CD8-positive, alpha-beta memory T cell (primary cell): ENCODE measurements at regions not wholly inside any gene's neighbourhood (a gene's known extent, or its start where the extent isn't known, plus 50 kb on each side); places are given as distances from the start of the nearest gene placed in this dataset.
A peak's percentile ranks its signal among the peaks of the same experiment; 100 is the strongest.

Source experiments
- CTCF ChIA-PET: fragments of 350-600 bp; sonication (Branson Sonifier 250); formaldehyde crosslinking; loops from one replicate; lab custom pipeline; 2021; ENCODE audit warnings: antibody characterized with exemption; lab: Charles Lee
- POLR2A ChIA-PET: fragments of 350-600 bp; sonication (Branson Sonifier 250); formaldehyde crosslinking; loops from one replicate; lab custom pipeline; 2021; ENCODE audit warnings: antibody characterized with exemption; lab: Charles Lee
- DNase-seq, 5 donors: peaks; one replicate each; pipeline versions ENCODE4 v3.0.0 to v3.0.0-alpha.2; 2020 to 2022; ENCODE audit warnings: mixed read lengths in 1 of 5
- H3K27ac ChIP-seq: one replicate; pipeline ENCODE4 v1.7.0; 2013; ENCODE audit warnings: low read depth, mild to moderate bottlenecking, low read length, moderate library complexity
- H3K27me3 ChIP-seq: 2 replicates; pipeline ENCODE4 v1.7.0; 2013; ENCODE audit warnings: low read length, mild to moderate bottlenecking; ENCODE audit not compliant: insufficient read depth, poor library complexity, severe bottlenecking
- H3K36me3 ChIP-seq: 2 replicates; pipeline ENCODE4 v1.7.0; 2013; ENCODE audit warnings: mild to moderate bottlenecking, low read length, moderate library complexity; ENCODE audit not compliant: insufficient read depth
- H3K4me1 ChIP-seq: 2 replicates; pipeline ENCODE4 v1.7.0; 2013; ENCODE audit warnings: mild to moderate bottlenecking, low read length, moderate library complexity; ENCODE audit not compliant: insufficient read depth
- H3K4me3 ChIP-seq: 2 replicates; pipeline ENCODE4 v1.7.0; 2013; ENCODE audit warnings: mild to moderate bottlenecking, low read length
- H3K9me3 ChIP-seq: 2 replicates; pipeline ENCODE4 v1.7.0; 2013; ENCODE audit warnings: mild to moderate bottlenecking, low read length
- H3K27ac Mint-ChIP-seq, 8 donors: one replicate each; pipeline ENCODE4 v1.8.0; 2020 to 2021; ENCODE audit warnings: mixed read lengths in 8 of 8, mild to moderate bottlenecking in 6 of 8, inconsistent platforms in 3 of 8, moderate library complexity in 3 of 8
- H3K27me3 Mint-ChIP-seq, 2 donors: one replicate each; pipeline ENCODE4 v1.8.0; 2020 to 2021; ENCODE audit warnings: mixed read lengths in 2 of 2, mild to moderate bottlenecking in 1 of 2, moderate library complexity in 1 of 2
- H3K36me3 Mint-ChIP-seq, 3 donors: one replicate each; pipeline ENCODE4 v1.8.0; 2020 to 2021; ENCODE audit warnings: mixed read lengths in 3 of 3, inconsistent platforms in 1 of 3, mild to moderate bottlenecking in 1 of 3
- H3K4me1 Mint-ChIP-seq, 3 donors: one replicate each; pipeline ENCODE4 v1.8.0; 2020 to 2021; ENCODE audit warnings: mixed read lengths in 3 of 3, inconsistent platforms in 1 of 3, mild to moderate bottlenecking in 1 of 3
- H3K4me3 Mint-ChIP-seq, 7 donors: one replicate each; pipeline ENCODE4 v1.8.0; 2020 to 2021; ENCODE audit warnings: mixed read lengths in 7 of 7, mild to moderate bottlenecking in 6 of 7, moderate library complexity in 4 of 7, inconsistent platforms in 2 of 7
- H3K9me3 Mint-ChIP-seq, 5 donors: one replicate each; pipeline ENCODE4 v1.8.0; 2020 to 2022; ENCODE audit warnings: mixed read lengths in 5 of 5, mild to moderate bottlenecking in 3 of 5, moderate library complexity in 2 of 5, inconsistent platforms in 1 of 5

DNA sequence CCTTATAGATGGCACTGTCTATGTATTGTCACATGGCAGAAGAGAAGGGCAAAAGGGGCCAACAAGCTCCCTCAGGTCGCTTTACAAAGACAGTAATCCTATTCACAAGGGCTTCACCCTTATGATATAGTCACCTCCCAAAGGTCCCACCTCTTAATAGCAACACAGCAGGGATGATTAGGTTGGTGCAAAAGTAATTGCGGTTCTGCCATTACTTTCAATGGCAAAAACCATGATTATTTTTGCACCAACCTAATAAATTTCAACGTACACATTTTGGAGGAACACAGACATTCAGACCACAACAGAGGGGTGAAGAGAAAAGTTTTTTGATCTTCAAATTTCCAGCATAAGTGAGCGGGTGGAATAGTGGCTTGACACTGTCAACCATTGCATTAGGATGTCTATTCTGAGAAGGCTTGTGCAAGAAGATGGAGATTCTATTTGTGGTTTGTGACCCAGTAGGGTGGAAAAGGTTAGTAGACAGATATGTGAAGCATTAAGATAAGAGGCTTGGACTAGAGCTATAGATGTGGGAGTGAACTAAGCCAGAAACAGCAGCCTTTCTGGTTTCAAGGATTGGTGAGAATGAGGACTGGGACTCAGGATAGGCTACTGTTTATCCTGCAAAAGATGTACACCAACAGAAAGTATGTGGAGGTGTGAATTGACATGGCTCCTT is 75.5 kb upstream of the CPSF6 start:
- H3K4me3 Mint-ChIP-seq = no peak overlapping the region
- peaks cover 0 to 1% of the 10 kb centered on the region in 2 donors for H3K27me3 Mint-ChIP-seq
- Histone ChIP-seq H3K27ac (no peak overlapping the region), H3K27me3 (no peaks in the 10 kb centered on the region), H3K36me3 (no peaks in the 10 kb centered on the region), H3K4me3 (no peak overlapping the region), H3K9me3 (no peaks in the 10 kb centered on the region), H3K4me1 (no peaks in the 10 kb centered on the region)
- POLR2A ChIA-PET = no interaction called here
- H3K4me1 Mint-ChIP-seq = peaks cover 4 to 7% (median 6%) of the 10 kb centered on the region in 3 donors
- no peaks in the 10 kb centered on the region for H3K9me3 Mint-ChIP-seq
- no peaks in the 10 kb centered on the region for H3K36me3 Mint-ChIP-seq
- CTCF ChIA-PET = no interaction called here
- DNase-seq = no peak
- no peak overlapping the region for H3K27ac Mint-ChIP-seq

- Histone ChIP-seq H3K36me3 (no peaks in the 10 kb centered on the region), H3K4me3 (no peak overlapping the region), H3K27me3 (no peaks in the 10 kb centered on the region), H3K9me3 (no peaks in the 10 kb centered on the region), H3K27ac (no peak overlapping the region), H3K4me1 (no peaks in the 10 kb centered on the region)
- Mint-ChIP-seq H3K27ac (no peak overlapping the region), H3K4me1 (no peaks in the 10 kb centered on the region), H3K9me3 (no peaks in the 10 kb centered on the region), H3K4me3 (no peak overlapping the region), H3K27me3 (no peaks in the 10 kb centered on the region), H3K36me3 (no peaks in the 10 kb centered on the region)
- ChIA-PET POLR2A (interaction anchor here (0.6 kb wide), 1 partner anchor 1086 kb away, joined by 6 read pairs; no protein-coding TSS in a partner anchor), CTCF (interaction anchor here (1.9 kb wide), 1 partner anchor 11 kb away, joined by 7 read pairs; no protein-coding TSS in a partner anchor)
- no peak for DNase-seq
Observed at GRCh38 chr12:69167648-69168165, 71.7 kb upstream of the CPSF6 start.

- H3K4me1 ChIP-seq = no peaks in the 10 kb centered on the region
- no peaks in the 10 kb centered on the region for H3K36me3 ChIP-seq
- Mint-ChIP-seq H3K36me3 (no peaks in the 10 kb centered on the region), H3K27me3 (no peaks in the 10 kb centered on the region), H3K27ac (no peak overlapping the region), H3K4me3 (no peak overlapping the region), H3K4me1 (no peaks in the 10 kb centered on the region), H3K9me3 (no peaks in the 10 kb centered on the region)
- no peak overlapping the region for H3K4me3 ChIP-seq
- H3K27ac ChIP-seq = no peak overlapping the region
- CTCF ChIA-PET = no interaction called here
- H3K9me3 ChIP-seq = no peaks in the 10 kb centered on the region
- no peak for DNase-seq
- POLR2A ChIA-PET = no interaction called here
- no peaks in the 10 kb centered on the region for H3K27me3 ChIP-seq
Observed at GRCh38 chr12:69168363-69168762, 71.0 kb upstream of the CPSF6 start.

- Histone ChIP-seq H3K9me3 (no peaks in the 10 kb centered on the region), H3K27ac (no peak overlapping the region), H3K4me3 (no peak overlapping the region), H3K36me3 (no peaks in the 10 kb centered on the region), H3K4me1 (no peaks in the 10 kb centered on the region), H3K27me3 (no peaks in the 10 kb centered on the region)
- no peak for DNase-seq
- Mint-ChIP-seq H3K27me3 (no peaks in the 10 kb centered on the region), H3K36me3 (no peaks in the 10 kb centered on the region), H3K4me3 (no peak overlapping the region), H3K9me3 (no peaks in the 10 kb centered on the region), H3K4me1 (no peaks in the 10 kb centered on the region), H3K27ac (no peak overlapping the region)
- ChIA-PET POLR2A (no interaction called here), CTCF (no interaction called here)
Observed at GRCh38 chr12:69168828-69169227, 70.5 kb upstream of the CPSF6 start.

DNA sequence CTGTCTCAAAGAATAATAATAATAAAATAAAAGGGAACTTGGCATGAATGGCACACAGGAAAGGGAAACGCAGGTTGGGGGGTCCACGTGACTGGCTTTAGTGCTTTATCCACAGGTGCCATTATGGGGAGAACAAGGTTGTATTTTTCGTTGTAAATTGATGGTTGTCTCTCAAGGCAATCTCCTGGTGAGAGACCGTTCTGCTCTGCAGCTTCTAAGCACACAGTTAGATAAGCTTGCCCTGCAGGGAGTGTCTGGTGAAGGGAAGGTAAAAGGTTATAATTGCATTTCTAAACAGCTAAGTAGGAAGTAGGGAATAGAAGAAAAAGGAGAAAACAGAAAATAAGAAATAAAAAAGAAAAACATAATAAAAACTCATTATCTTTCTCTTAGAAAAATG is 69.1 kb upstream of the CPSF6 start:
- no peaks in the 10 kb centered on the region for H3K4me1 ChIP-seq
- H3K27me3 ChIP-seq = no peaks in the 10 kb centered on the region
- H3K27ac ChIP-seq = no peak overlapping the region
- Mint-ChIP-seq H3K27me3 (peaks cover 0 to 3% of the 10 kb centered on the region in 2 donors), H3K4me1 (no peaks in the 10 kb centered on the region), H3K9me3 (no peaks in the 10 kb centered on the region), H3K27ac (peak overlapping the region in 1 of 8 donors; percentile 86), H3K36me3 (peaks cover 0 to 3% (median 2%) of the 10 kb centered on the region in 3 donors), H3K4me3 (no peak overlapping the region)
- no peaks in the 10 kb centered on the region for H3K36me3 ChIP-seq
- CTCF ChIA-PET = interaction anchor here (1.0 to 1.7 kb wide), 2 partner anchors 13 to 15 kb away, joined by 3 to 9 read pairs; no protein-coding TSS in a partner anchor
- no peaks in the 10 kb centered on the region for H3K9me3 ChIP-seq
- no peak overlapping the region for H3K4me3 ChIP-seq
- POLR2A ChIA-PET = no interaction called here
- DNase-seq = no peak

DNA sequence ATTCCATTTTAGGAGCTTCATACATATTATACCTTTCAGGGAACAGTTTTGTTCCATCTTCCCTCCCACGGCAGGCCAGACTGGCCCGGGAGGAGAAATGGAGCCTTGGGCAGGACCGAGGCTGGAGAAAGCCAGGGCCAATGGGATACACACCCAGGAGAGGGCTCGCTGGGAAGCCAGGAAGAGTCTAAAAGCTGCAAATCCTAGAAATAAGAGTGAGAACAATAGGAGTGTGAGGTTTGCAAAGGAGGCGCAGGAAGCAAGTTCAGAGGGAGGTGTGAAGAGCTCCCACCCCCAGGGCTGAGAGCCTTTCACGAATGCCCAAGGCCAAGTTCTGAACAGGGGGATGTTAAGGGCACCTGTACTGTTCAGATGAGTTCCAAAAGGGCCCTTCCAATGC is 67.5 kb upstream of the CPSF6 start:
- no peak overlapping the region for H3K27ac ChIP-seq
- POLR2A ChIA-PET = no interaction called here
- no peaks in the 10 kb centered on the region for H3K4me1 Mint-ChIP-seq
- H3K4me3 Mint-ChIP-seq = no peak overlapping the region
- no peak for DNase-seq
- H3K4me1 ChIP-seq = no peaks in the 10 kb centered on the region
- H3K9me3 Mint-ChIP-seq = peaks cover 0 to 1% (median 0%) of the 10 kb centered on the region in 5 donors
- no peaks in the 10 kb centered on the region for H3K9me3 ChIP-seq
- no peaks in the 10 kb centered on the region for H3K36me3 ChIP-seq
- no peaks in the 10 kb centered on the region for H3K27me3 ChIP-seq
- no peak overlapping the region for H3K4me3 ChIP-seq
- CTCF ChIA-PET = interaction anchor here (1.7 kb wide), 1 partner anchor 15 kb away, joined by 9 read pairs; no protein-coding TSS in a partner anchor
- peaks cover 0 to 3% of the 10 kb centered on the region in 2 donors for H3K27me3 Mint-ChIP-seq
- H3K27ac Mint-ChIP-seq = no peak overlapping the region
- peaks cover 0 to 8% (median 2%) of the 10 kb centered on the region in 3 donors for H3K36me3 Mint-ChIP-seq

- DNase-seq = no peak
- H3K36me3 ChIP-seq = no peaks in the 10 kb centered on the region
- no peaks in the 10 kb centered on the region for H3K4me1 ChIP-seq
- H3K9me3 ChIP-seq = no peaks in the 10 kb centered on the region
- H3K36me3 Mint-ChIP-seq = peaks cover 0 to 8% (median 2%) of the 10 kb centered on the region in 3 donors
- no peaks in the 10 kb centered on the region for H3K27me3 ChIP-seq
- peak overlapping the region in 1 of 8 donors; percentile 3 for H3K27ac Mint-ChIP-seq
- ChIA-PET CTCF (interaction anchor here (0.6 to 1.6 kb wide), 2 partner anchors 16 to 18 kb away, joined by 3 to 4 read pairs; no protein-coding TSS in a partner anchor), POLR2A (no interaction called here)
- H3K4me3 ChIP-seq = no peak overlapping the region
- H3K27ac ChIP-seq = no peak overlapping the region
- H3K4me3 Mint-ChIP-seq = no peak overlapping the region
- H3K9me3 Mint-ChIP-seq = peaks cover 0 to 1% (median 0%) of the 10 kb centered on the region in 5 donors
- H3K27me3 Mint-ChIP-seq = peaks cover 0 to 3% of the 10 kb centered on the region in 2 donors
- no peaks in the 10 kb centered on the region for H3K4me1 Mint-ChIP-seq
Observed at GRCh38 chr12:69172491-69172890, 66.9 kb upstream of the CPSF6 start.

DNA sequence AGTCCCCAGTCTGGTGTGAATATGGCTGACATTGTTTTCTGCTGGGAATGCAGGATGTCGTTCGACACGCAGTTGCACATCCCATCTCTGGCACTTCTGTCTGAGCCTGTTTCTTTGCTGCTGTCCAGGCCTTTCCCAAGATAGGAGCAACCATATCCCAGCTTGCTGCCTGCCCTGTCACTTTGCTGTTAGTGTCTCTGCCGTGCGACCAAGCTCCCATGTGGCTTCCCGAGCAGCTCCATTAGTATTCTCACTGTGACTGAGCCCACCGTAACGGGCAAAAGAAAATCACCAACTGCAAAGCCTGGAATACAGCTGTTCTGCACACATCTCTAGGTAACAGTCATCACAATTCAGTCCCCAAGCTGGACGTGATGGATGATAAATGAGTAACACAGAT is 66.0 kb upstream of the CPSF6 start:
- H3K27ac Mint-ChIP-seq = no peak overlapping the region
- ChIA-PET POLR2A (no interaction called here), CTCF (interaction anchor here (1.6 kb wide), 1 partner anchor 19 kb away, joined by 4 read pairs; no protein-coding TSS in a partner anchor)
- DNase-seq = no peak
- H3K36me3 Mint-ChIP-seq = peaks cover 0 to 8% (median 2%) of the 10 kb centered on the region in 3 donors
- peaks cover 0 to 1% (median 0%) of the 10 kb centered on the region in 5 donors for H3K9me3 Mint-ChIP-seq
- Histone ChIP-seq H3K36me3 (no peaks in the 10 kb centered on the region), H3K27me3 (no peaks in the 10 kb centered on the region), H3K27ac (no peak overlapping the region), H3K9me3 (no peaks in the 10 kb centered on the region), H3K4me3 (no peak overlapping the region), H3K4me1 (no peaks in the 10 kb centered on the region)
- no peak overlapping the region for H3K4me3 Mint-ChIP-seq
- H3K27me3 Mint-ChIP-seq = peaks cover 3% of the 10 kb centered on the region in 2 donors
- no peaks in the 10 kb centered on the region for H3K4me1 Mint-ChIP-seq
